LNCAP (cell line): ENCODE measurements at regions not wholly inside any gene's neighbourhood (a gene's known extent, or its start where the extent isn't known, plus 50 kb on each side); places are given as distances from the start of the nearest gene placed in this dataset.

Source experiments
- CTCF ChIP-seq: fragments of 450-650 bp; IDR thresholded peaks from 2 replicates; pipeline ENCODE4 v1.5.1; 2017; ENCODE audit warnings: mild to moderate bottlenecking

- no peak for TF ChIP-seq CTCF
Measured at GRCh38 chr16:79735271-79735670, 134.7 kb upstream of the MAF start.

DNA sequence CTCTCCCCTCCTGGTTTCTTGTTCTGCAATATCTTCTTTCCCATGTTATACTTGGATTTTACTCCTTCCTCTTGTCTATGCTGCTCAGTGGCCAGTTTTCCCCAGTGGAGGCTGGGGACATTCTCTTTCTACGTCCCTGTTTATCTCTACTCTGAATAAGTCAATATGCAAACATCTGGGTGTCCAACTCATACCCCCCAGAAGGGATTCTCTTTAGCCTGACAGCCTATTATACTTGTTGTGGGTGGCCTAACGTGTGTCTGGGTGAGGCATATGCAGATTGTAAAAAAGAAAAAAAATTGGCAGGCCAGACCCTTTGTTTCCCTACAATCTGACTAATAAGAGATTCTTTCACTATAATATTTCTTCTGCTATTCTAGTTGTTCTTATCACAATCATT, 134.2 kb upstream of the MAF start:
- no peak for TF ChIP-seq CTCF

DNA sequence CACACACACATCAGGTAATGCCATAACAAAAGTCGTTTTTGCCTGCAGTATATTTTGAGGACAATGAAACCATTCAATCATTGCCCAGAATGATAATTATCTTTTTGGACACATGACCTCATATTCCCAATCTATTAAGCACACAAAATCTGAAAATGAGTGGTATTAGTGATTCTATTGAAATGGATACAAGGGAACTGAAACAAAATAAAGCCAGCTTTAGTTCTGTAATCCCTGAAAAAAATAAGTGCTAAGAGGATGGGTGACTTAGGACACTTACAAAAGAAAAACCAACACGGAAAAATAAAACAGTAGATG, 128.3 kb upstream of the MAF start:
- TF ChIP-seq CTCF: no peak

DNA sequence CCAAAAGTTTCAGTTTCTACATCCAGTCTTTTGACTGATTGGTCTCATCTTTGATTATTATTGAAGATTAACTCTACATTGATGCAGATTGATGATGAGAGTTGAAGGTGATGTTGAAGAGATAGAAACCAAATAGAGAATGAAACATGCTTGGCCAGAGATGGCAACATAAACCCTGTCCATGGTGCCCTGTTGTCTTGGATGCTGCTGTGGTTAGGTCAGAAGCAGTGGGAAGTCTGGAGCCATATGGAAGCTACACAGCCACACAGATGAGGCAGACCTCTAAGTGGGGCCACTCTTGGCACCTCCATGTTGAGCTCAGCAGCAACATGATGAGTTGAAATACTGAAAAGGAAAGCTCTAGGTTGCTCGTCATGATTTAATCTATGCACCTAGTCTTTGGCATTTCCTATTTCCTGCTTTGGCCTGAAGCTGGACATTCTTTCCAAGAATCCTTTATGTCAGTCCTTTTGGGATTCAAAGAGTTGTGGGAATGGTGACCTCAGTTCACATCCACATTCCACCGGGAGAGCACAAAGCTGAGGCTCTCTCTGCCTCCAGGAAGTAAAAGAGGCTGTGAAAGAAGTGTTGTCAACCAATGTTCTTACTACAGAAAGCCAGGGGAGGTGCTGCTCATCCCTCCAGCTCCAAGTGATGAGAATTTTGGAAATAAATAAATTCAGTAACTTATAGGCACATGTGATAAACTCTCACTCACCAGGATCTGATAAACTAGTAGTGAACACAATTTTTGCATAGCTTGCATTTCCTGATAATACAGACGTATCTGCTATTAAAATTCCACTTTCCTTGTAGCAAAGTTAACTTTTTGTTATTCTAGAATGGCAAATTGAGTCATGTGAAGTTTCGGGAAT, 127.7 kb upstream of the MAF start:
- TF ChIP-seq CTCF: no peak

GRCh38 chr16:79726902-79727301, 126.4 kb upstream of the MAF start:
- no peak for TF ChIP-seq CTCF

GRCh38 chr16:79725051-79725450, 124.5 kb upstream of the MAF start:
- no peak for TF ChIP-seq CTCF

- no peak for TF ChIP-seq CTCF
Measured at GRCh38 chr16:79723583-79724168, 123.1 kb upstream of the MAF start.
